Epithelial cell of proximal tubule (primary cell): ENCODE measurements at regions not wholly inside any gene's neighbourhood (a gene's known extent, or its start where the extent isn't known, plus 50 kb on each side); places are given as distances from the start of the nearest gene placed in this dataset.

ENCODE experiments used
- DNase-seq: peaks from one replicate; pipeline ENCODE4 v3.0.0-alpha.2; 2011; ENCODE audit warnings: low read depth
- H3K4me3 ChIP-seq: 2 replicates; pipeline ENCODE4 v1.5.1; 2011; ENCODE audit warnings: low read depth, mild to moderate bottlenecking, low read length
- CTCF ChIP-seq: conservative IDR thresholded peaks from 2 replicates; pipeline ENCODE4 v1.5.1; 2012; ENCODE audit warnings: low read depth, mild to moderate bottlenecking, low read length

- DNase-seq: no peak
- H3K4me3 ChIP-seq: no peak overlapping the region
- TF ChIP-seq CTCF: no peak
Measured at GRCh38 chr2:238700117-238700457, 147.8 kb upstream of the TWIST2 start.

- no peak for DNase-seq
- H3K4me3 ChIP-seq: no peak overlapping the region
- no peak for TF ChIP-seq CTCF
Measured at GRCh38 chr2:238700506-238701340, 147.2 kb upstream of the TWIST2 start.

- H3K4me3 ChIP-seq: no peak overlapping the region
- no peak for DNase-seq
- no peak for TF ChIP-seq CTCF
Measured at GRCh38 chr2:238701341-238702206, 146.3 kb upstream of the TWIST2 start.

- no peak for TF ChIP-seq CTCF
- DNase-seq: no peak
- H3K4me3 ChIP-seq: no peak overlapping the region
Measured at GRCh38 chr2:238702276-238703052, 145.4 kb upstream of the TWIST2 start.

GRCh38 chr2:238703053-238703415 is 144.9 kb upstream of the TWIST2 start:
- H3K4me3 ChIP-seq: no peak overlapping the region
- no peak for TF ChIP-seq CTCF
- no peak for DNase-seq

- H3K4me3 ChIP-seq: no peak overlapping the region
- no peak for DNase-seq
- no peak for TF ChIP-seq CTCF
Measured at GRCh38 chr2:238703436-238703835, 144.4 kb upstream of the TWIST2 start.
